ENCODE measurements at regions not wholly inside any gene's neighbourhood (a gene's known extent, or its start where the extent isn't known, plus 50 kb on each side); places are given as distances from the start of the nearest gene placed in this dataset.

DNA sequence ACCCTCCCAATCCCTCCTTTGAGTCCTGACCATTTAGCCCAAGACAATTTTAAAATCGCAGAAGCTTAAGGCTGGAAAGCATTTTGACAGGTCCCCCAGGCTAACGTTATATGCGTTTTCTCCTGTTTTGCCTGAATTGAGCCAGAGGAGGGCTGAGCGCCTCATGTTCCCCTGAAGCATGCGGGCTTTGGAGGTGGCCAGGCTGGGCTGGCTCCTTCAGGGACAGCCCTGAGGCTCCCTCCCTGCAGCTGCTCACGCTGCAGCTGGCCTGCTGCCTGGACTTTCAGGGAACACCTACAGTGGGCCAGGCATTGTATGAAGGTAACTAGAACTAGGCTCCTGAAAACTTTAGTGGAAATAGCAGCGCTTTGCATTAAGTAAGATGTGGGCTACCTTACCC lies 179.2 kb downstream of the ACKR3 start:
- 28 to 68% (median 36%) methylated on average over 7 of the region's 7 CpGs for WGBS, 3 donors
- no peak overlapping the region for H3K27ac ChIP-seq (ENCODE audit: low read depth, low read length)

DNA sequence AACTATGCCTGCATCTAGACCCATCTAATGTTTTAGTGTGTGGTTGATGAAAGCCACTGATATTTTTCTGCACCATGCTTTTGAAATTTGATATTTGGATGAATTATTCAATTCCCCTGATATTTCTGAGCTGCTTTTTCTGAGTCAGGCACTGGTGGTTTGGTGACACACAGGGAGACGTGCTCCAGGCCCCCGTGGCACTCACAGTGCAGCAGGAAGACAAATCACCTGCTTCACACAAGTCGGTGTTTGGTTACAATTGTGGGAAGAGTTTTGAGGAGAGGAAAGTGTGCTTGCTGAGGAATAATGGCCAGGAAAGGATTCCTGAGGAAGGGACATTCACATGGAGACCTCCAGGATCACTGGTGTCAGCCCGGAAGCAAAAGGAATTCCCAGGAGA lies 179.7 kb downstream of the ACKR3 start:
- no peak overlapping the region for H3K27ac ChIP-seq (ENCODE audit: low read depth, low read length)
- WGBS, 3 donors: 44 to 46% (median 45%) methylated on average over 4 of the region's 4 CpGs

DNA sequence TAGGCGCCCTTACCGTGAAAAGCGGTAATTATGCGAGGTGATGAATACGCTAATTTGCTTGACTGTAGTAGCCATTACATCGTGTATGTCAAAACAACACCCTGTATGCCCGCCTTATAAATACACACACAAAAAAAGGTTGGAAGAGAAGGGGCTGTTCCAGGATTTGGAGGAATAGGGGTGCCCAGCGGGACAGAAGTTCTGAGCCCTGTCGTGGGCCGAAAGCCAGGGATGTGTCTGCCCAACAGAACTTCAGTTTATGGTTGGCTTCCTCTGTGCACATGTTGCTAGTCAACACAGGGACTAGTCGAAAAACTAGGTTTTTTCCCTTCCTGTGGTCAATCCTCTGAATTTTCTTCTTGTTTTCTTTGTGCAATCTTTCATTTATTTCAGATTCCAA lies 182.5 kb downstream of the ACKR3 start:
- no peak overlapping the region for H3K27ac ChIP-seq (ENCODE audit: low read depth, low read length)
- WGBS, 3 donors: 81 to 94% (median 93%) methylated on average over 11 of the region's 11 CpGs

DNA sequence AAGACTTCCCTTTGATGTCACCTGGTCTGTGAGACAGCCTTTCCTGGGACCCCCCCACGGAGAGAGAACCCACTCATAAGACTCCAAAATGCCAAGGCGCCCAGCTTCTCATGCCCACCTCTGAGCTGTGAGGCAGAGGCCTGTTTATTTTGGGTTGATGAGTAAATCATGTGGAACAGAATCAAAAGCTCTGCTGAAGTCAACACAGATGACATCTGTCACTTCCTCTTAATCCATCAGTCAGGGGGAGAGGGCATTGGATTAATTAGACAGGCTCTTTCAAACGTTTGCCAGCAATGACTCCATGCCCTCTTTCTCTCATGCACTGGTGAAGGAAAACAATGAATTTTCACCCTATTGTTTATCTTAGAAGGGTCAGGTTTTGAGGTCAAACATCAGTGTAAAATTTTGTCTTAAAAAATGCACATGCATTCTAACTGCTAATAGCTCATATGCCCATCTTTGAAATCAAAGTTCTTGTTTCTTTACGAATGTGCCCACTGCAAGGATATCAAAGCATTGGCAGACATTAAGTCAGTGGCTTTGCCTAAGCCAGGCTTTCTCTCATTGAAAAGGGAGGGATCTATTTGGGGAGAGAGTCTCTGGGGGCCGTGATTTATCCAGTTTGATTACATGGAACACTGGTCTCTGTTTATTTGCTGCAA lies 184.1 kb downstream of the ACKR3 start:
- no peak overlapping the region for H3K27ac ChIP-seq (ENCODE audit: low read depth, low read length)
- 66 to 73% (median 67%) methylated on average over 5 of the region's 5 CpGs for WGBS, 3 donors

DNA sequence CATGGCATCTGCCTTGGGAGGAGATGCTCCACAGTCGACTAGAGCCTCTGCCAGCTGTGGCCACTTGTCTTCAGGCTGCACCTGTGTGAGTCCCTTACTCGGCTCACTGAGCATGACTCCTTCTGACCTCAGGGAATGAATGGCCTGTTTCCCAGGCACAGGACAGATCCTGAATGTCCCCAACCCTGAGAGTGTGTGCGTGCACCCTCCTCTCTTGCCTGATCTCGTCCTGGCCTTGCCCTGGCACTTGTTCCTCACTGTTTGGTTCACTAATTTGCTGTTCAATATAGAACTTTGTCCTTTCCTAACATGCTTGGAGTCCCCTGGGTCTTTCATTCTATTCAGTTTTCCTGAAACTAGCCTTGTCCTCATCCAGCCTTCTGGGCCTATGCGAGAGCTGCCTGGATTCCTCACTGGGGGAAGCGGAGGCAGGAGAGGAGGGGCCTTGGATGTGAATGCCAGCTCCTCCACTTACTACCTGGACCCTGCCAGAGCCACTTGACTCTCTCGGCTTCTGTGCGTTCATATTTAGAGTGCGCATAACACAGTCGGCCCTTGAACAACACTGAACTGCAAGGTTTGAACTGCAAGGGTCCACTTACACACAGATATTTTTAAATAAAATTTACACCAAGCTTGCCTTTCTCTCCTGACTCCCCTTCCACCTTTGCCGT lies 184.8 kb downstream of the ACKR3 start:
- 87 to 90% (median 88%) methylated on average over 11 of the region's 11 CpGs for WGBS, 3 donors
- H3K27ac ChIP-seq (ENCODE audit: low read depth, low read length): no peak overlapping the region

DNA sequence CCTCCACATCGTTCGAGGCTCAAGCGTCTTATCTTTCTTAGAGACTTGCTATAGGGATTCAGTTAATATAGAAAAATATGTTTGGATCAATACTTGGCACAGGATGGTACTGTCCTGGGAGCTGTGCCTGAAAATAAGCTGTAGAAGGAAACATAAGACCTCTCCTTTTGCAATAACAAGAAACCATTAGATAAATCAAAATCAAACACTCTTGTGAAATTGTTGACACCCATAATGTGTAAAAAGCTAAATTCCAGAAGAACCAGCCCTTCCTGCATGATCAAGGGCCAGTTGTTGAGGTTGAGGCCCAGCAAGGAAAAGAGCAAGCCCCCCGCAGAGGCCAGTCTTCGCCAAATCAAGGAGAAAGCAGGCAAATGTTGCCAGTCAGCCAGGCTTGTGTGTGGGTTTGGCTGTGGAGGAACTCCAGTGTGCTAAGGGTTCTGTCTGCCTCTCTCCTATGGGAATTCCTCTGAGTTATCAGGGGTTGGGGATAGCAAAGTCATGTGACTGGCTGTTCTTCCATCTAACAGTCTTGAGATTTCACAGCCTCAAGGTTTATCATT lies 185.7 kb downstream of the ACKR3 start:
- H3K27ac ChIP-seq (ENCODE audit: low read depth, low read length): no peak overlapping the region
- 67 to 87% (median 87%) methylated on average over 5 of the region's 5 CpGs for WGBS, 3 donors

DNA sequence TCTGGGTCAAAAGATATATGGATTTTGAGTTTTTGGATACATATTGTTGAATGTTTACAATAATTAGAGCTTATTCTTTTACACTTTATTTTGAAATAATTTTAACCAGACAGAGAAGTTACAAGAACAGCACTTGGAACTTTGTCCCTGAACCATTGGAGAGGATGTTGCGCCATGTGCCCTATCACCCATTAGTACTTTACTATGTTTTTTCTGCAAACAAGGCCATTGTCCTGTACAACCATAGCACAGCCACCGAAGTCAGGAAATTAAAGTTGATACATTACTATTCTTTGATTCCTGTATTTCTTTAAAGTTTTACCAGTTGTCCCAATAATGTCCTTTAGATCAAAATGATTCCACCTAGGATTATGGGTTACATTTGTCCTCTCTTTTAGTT lies 188.8 kb downstream of the ACKR3 start:
- WGBS, 3 donors: 65 to 82% (median 80%) methylated on average over 2 of the region's 2 CpGs
- no peak overlapping the region for H3K27ac ChIP-seq (ENCODE audit: low read depth, low read length)

DNA sequence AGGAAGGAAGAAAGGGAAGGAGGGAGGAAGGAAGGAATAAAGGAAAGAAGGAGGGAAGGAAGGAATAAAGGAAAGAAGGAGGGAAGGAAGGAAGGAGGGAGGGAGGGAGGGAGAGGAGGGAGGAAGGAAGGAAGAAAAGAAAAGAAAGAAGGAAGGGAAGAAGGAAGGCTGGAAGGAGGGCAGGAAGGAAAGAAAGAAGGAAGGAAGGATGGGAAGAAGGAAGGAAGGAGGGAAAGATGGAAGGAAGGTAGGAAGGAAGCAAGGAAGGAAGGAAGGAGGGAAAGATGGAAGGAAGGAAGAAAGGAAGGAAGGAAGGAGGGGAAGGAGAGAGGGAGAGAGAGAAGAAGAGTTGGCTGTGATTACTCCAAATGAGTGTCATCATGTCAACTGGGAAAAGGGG lies 190.6 kb downstream of the ACKR3 start:
- H3K27ac ChIP-seq (ENCODE audit: low read depth, low read length): no peak overlapping the region

DNA sequence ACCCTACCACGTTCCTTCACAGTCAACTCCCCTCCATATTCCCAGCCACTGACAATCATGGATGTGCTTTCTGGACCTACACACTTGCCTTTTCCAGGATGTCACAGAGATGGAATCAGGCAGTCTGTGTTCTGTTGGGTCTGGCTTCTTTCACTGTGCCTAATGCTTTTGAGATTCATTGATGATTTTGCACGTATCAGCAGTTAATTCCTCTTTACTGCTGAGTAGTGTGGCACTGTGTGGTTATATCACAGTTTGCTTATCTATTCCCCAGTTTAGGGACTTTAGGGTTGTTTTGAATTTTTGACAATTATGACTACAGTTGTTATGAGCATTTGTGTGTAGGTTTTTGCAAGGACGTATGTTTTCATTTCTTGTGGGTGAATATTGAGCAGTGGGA lies 191.7 kb downstream of the ACKR3 start:
- 94 to 99% (median 96%) methylated on average over 3 of the region's 3 CpGs for WGBS, 3 donors
- no peak overlapping the region for H3K27ac ChIP-seq (ENCODE audit: low read depth, low read length)

DNA sequence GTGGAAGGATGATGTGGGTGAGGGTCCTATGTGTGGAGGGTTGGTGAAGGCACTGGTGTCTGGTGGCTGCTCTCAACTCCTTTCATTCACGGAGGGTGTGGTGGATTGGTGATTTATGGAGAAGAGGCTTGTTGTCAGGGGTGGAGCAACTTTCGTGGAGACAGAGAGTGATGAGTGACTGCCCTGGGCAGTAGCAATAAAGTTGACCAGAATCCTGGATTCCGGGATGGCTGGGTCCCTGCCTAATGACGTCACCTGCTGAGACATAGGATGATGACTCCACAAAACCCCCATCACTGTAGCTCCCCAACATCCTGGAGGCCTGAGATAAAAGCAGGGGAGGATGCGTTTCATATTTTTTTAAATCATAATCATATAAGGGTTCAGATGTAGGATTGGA lies 193.0 kb downstream of the ACKR3 start:
- 83 to 89% (median 86%) methylated on average over 5 of the region's 5 CpGs for WGBS, 3 donors
- no peak overlapping the region for H3K27ac ChIP-seq (ENCODE audit: low read depth, low read length)

DNA sequence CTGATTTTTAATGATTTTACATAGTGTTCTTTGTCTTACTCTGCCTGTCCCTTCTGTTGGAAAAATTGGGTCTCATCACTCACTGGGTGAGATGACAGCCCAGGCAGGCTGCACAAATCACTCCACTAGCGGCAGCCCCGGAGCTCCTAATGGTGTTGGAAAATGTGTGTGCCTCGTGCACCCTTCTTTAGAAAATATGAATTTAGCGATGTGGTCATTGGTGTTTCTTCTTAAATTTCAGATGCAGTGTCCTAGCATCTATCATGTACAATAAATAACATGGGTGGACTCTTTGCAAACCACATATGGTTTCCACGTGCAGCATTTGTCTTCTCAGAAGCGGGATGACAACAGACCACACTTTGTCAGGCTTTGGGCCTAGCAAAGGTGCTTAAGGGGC lies 194.2 kb downstream of the ACKR3 start:
- no peak overlapping the region for H3K27ac ChIP-seq (ENCODE audit: low read depth, low read length)
- WGBS, 3 donors: 79 to 88% (median 85%) methylated on average over 6 of the region's 6 CpGs

DNA sequence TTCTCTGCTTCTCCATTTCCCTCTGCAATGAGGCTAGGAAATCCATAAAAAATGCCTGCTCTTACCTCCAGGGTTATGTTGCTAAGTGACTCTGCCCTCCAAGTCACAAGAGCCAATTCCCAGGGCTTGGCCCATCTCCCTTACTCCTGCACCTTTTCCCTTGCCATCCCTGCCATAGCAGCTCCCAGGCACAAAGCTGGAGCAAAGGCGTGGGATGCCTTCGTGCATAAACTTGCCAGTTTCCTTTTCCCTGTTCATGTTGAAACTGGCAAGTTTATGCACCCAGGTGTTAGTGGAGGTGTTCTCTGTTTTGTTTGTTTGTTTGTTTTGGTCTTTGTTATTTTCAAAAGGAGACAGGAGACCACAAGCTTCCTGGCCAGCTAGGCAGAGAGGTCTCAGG lies 195.1 kb downstream of the ACKR3 start:
- H3K27ac ChIP-seq (ENCODE audit: low read depth, low read length): no peak overlapping the region
- WGBS, 3 donors: 68 to 98% (median 96%) methylated on average over 2 of the region's 2 CpGs

DNA sequence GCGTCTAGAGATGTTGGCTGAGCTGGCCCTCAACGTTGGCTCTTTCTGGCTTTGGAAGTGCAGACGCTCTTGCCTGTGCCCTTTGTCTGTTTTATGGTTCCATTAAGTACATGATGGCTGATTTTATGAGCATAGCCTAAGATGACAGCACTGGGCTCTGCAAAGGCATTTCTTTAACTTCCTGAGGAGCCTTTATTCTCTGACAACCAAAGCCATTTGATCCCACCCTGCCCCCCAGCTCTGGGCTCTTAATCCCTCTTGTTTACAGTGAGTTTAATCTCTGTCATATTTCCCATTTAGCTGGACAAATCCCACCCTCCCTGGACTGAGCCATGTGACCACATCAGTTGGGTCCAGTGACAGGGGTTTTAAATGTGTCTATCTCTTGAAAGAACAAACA lies 195.9 kb downstream of the ACKR3 start:
- no peak overlapping the region for H3K27ac ChIP-seq (ENCODE audit: low read depth, low read length)
- WGBS, 3 donors: 65 to 81% (median 79%) methylated on average over 3 of the region's 3 CpGs

DNA sequence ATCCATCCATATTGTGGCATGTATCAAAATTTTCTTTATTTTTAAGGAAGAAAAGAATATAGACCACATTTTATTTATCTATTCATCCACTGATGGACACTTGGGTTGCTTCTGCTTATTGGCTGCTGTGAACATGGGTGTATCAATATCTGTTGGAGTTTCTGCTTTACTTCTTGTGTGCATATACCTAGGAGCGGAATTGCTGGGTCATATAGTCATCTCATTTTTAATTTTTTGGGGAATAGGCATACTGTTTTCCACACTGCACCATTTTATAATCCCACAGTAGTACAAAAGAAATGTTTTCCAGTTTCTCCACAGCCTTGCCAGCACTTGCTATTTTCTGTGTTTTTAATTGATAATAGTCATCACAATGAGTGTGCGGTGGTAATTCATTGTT lies 197.2 kb downstream of the ACKR3 start:
- 95 to 99% (median 99%) methylated on average over 2 of the region's 2 CpGs for WGBS, 3 donors
- H3K27ac ChIP-seq (ENCODE audit: low read depth, low read length): no peak overlapping the region

DNA sequence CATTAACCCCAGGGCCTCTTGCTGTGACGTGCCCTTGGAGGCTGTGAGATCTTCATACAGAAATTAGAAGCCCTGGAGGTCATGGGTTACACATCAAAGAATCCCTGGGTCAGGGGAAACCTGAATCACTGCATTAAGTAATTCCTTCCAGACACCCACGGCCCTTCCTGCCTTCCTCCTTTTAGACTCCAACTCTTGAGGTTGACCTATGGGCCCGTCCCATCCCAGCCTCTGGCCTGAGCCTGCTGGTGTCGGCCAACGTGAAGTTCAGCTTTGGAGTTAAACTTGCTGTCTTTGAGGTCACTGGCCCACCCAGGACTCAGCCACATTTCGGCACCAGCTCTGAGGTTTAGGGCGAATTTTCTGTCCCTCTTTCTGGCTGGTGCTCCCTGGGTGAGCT lies 198.3 kb downstream of the ACKR3 start:
- H3K27ac ChIP-seq (ENCODE audit: low read depth, low read length): no peak overlapping the region
- 88 to 95% (median 94%) methylated on average over 7 of the region's 7 CpGs for WGBS, 3 donors

DNA sequence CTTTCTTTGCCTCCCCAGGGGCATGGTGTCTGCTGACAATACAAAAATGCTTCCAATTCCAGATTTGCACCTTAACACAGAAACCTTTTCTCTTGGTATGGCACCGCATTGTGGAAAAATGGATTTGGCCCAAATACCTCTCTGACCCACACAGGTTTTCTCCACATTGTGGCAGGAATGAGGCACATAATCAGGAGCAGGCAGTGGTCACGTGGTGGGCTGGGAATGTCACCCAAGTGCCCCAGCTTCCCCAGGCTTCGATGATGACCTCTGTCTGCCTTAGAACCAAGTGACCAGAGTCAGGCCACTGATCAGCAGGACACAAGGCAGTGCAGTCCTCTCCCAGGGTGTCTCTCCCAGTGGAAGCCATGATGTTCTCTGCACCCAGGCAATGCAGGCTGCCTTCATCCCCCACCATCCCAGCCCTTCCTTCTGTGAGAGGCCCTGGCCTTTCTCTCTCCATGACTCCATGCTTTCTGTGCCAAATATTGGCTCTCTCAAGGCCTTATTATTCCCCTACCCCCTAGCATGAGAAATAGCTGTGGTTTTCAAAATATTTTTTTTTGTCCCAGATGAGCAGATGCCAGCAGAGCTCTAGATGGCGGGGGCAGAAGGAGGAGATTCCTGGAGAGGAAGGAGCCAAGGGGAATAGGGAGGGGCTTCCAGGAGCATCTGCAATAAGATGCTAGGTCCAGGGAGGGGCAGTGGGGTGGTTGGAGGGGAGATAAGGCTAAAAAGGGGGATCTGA lies 198.9 kb downstream of the ACKR3 start:
- WGBS, 3 donors: 78 to 88% (median 88%) methylated on average over 4 of the region's 4 CpGs
- H3K27ac ChIP-seq (ENCODE audit: low read depth, low read length): no peak overlapping the region

DNA sequence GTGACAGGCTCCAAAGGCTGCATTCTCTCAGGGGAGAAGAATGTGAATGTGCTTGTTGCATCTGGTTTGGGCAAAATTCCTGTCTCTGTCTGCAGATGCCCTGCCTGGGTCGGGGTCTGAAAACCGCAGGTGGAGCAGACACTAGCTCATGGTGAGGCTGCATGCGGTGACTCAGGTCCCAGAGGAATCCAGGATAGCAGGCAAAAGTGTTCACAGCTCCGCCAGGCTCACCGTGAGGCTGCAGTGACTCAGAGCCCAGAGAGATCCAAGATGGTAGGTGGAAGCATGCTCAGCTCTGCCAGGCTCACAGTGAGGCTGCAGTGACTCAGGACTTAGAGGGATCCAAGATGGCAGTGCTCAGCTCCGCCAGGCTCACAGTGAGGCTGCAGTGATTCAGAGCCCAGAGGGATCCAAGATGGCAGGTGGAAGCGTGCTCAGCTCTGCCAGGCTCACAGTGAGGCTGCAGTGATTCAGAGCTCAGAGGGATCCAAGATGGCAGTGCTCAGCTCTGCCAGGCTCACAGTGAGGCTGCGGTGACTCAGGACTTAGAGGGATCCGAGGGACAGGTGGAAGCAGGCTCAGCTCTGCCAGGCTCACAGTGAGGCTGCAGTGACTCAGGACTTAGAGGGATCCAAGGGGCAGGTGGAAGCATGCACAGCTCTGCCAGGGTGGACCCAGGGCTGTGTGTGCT lies 200.5 kb downstream of the ACKR3 start:
- no peak overlapping the region for H3K27ac ChIP-seq (ENCODE audit: low read depth, low read length)
- WGBS, 3 donors: 85 to 91% (median 90%) methylated on average over 9 of the region's 9 CpGs

DNA sequence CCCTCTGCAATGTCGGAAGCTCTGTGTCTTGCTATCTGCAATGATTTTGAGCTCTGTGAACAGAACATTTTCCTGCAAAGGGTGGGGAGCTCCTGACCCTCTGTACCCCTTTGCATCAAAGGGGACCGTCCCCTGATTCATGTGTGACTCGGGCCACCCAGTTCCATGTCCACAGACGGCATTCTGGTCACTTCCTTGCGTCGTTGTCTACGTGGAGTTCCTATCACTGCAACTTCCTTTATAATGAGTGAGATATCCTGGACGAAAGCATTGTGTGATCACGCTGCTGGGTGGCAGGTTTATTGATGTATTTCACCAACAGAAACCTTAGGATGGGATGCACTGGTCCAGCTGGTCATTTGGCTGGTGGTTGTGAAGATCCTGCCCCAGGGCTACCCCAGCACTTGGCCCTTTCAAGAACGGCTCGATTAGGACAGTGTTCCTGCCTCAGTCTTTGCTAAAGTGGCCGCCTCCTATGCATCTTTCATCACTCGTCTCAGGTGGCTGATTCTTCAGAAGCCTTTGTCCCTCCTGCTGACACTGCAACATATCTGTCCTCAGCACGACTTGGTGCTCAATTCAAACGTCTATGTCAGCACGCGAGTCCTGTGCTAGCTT lies 202.7 kb downstream of the ACKR3 start:
- no peak overlapping the region for H3K27ac ChIP-seq (ENCODE audit: low read depth, low read length)
- 65 to 71% (median 65%) methylated on average over 17 of the region's 17 CpGs for WGBS, 3 donors

DNA sequence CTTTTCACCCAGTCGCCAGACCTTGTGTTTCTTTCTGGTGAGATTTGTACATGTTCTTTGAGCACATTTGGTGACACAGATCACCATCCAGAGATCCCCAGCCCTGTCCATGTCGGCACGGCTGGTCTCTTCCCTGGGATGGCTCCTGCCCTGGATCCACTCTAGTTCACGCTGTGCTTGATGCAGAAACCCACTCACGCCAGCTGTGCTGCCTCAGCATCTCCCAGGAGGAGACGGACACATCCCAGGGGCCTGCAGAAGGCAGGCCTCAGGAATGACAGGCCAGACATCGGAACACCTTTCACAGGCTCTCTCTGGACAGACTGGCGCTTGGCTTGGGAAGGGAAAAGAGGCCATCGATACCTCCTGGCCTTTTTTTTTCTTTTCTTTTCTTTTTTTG lies 203.6 kb downstream of the ACKR3 start:
- 81 to 92% (median 91%) methylated on average over 9 of the region's 9 CpGs for WGBS, 3 donors
- no peak overlapping the region for H3K27ac ChIP-seq (ENCODE audit: low read depth, low read length)
